GM12872 (cell line): ENCODE measurements at regions not wholly inside any gene's neighbourhood (a gene's known extent, or its start where the extent isn't known, plus 50 kb on each side); places are given as distances from the start of the nearest gene placed in this dataset.

Source experiments
- CTCF ChIP-seq: IDR thresholded peaks from 3 replicates; pipeline ENCODE4 v1.5.1; 2011; ENCODE audit warnings: low read depth, mild to moderate bottlenecking, low read length, moderate library complexity; ENCODE audit not compliant: insufficient read depth

- TF ChIP-seq CTCF, result no peak
Observed at GRCh38 chr6:19492636-19493405, 344.3 kb upstream of the ID4 start.

- no peak for TF ChIP-seq CTCF
Observed at GRCh38 chr6:19501737-19502245, 335.4 kb upstream of the ID4 start.

- TF ChIP-seq CTCF, result no peak
Observed at GRCh38 chr6:19502301-19502700, 334.9 kb upstream of the ID4 start.

GRCh38 chr6:19515939-19516338, 321.2 kb upstream of the ID4 start:
- no peak for TF ChIP-seq CTCF

GRCh38 chr6:19519941-19520340, 317.2 kb upstream of the ID4 start:
- TF ChIP-seq CTCF, result no peak

GRCh38 chr6:19524366-19525186, 312.6 kb upstream of the ID4 start:
- no peak for TF ChIP-seq CTCF

- no peak for TF ChIP-seq CTCF
Observed at GRCh38 chr6:19525673-19526072, 311.5 kb upstream of the ID4 start.
